ENCODE measurements at regions not wholly inside any gene's neighbourhood (a gene's known extent, or its start where the extent isn't known, plus 50 kb on each side); places are given as distances from the start of the nearest gene placed in this dataset.

DNA sequence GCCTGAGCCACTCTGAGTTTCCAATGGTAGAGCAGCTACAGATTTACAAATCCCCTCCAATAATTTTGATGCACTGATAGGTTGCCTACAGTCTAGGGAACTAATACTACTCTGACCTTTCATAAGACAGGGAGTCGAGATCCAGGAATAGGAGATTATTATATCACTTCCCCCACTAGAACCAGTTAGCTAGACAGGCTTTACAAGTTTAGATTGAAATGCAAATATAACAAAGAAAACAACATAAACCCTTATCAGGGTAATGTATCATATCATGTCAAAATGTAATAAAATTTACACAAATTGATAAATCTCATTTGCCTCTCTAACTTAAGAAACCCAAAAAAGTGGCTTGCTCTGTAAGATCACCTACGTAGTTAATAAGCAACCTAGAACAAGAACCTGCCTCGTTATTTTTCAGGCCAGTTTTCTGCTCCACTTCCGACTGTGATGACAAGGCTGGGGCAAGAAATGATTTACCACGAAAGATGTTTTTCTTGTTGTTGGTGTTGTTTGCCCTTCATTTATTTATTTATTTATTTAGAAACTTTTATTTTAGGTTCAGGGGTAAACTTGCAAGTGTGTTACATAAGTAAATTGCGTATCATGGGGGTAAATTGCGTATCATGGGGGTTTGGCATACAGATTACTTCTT is 504.2 kb upstream of the ID4 start:
- TF ChIP-seq, protein P1, sequence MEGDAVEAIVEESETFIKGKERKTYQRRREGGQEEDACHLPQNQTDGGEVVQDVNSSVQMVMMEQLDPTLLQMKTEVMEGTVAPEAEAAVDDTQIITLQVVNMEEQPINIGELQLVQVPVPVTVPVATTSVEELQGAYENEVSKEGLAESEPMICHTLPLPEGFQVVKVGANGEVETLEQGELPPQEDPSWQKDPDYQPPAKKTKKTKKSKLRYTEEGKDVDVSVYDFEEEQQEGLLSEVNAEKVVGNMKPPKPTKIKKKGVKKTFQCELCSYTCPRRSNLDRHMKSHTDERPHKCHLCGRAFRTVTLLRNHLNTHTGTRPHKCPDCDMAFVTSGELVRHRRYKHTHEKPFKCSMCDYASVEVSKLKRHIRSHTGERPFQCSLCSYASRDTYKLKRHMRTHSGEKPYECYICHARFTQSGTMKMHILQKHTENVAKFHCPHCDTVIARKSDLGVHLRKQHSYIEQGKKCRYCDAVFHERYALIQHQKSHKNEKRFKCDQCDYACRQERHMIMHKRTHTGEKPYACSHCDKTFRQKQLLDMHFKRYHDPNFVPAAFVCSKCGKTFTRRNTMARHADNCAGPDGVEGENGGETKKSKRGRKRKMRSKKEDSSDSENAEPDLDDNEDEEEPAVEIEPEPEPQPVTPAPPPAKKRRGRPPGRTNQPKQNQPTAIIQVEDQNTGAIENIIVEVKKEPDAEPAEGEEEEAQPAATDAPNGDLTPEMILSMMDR (conservative IDR thresholded peaks at IDR 0.05), result no peak
- Mint-ChIP-seq H3K4me1 (peaks cover 3% of the 10 kb centered on the region), H3K4me3 (no peak overlapping the region), H3K27ac (ENCODE audit: unreplicated experiment) (no peak overlapping the region), H3K36me3 (ENCODE audit: low read depth) (no peaks in the 10 kb centered on the region), H3K27me3 (ENCODE audit: low read depth) (no peaks in the 10 kb centered on the region), H3K9me3 (peaks cover 5% of the 10 kb centered on the region)
- no peak for DNase-seq (ENCODE audit: low read depth, low spot score)

- H3K27ac Mint-ChIP-seq (ENCODE audit: unreplicated experiment), result no peak overlapping the region
- TF ChIP-seq, protein P1 (conservative IDR thresholded peaks at IDR 0.05), result no peak
Observed at GRCh38 chr6:19333936-19334335, 503.2 kb upstream of the ID4 start.

GRCh38 chr6:19336579-19336978 is 500.6 kb upstream of the ID4 start:
- H3K27me3 Mint-ChIP-seq (ENCODE audit: low read depth), result no peaks in the 10 kb centered on the region
- H3K9me3 Mint-ChIP-seq, result peaks cover 7% of the 10 kb centered on the region
- H3K4me3 Mint-ChIP-seq, result no peak overlapping the region
- no peak overlapping the region for H3K27ac Mint-ChIP-seq (ENCODE audit: unreplicated experiment)
- no peaks in the 10 kb centered on the region for H3K4me1 Mint-ChIP-seq
- DNase-seq (ENCODE audit: low read depth, low spot score), result no peak
- TF ChIP-seq, protein P1 (conservative IDR thresholded peaks at IDR 0.05), result no peak
- peaks cover 4% of the 10 kb centered on the region for H3K36me3 Mint-ChIP-seq (ENCODE audit: low read depth)

More at GRCh38 chr6:19333936-19334335, 503.2 kb upstream of the ID4 start:
- H3K9me3 Mint-ChIP-seq, result peaks cover 5% of the 10 kb centered on the region
- no peak overlapping the region for H3K4me3 Mint-ChIP-seq
- H3K36me3 Mint-ChIP-seq (ENCODE audit: low read depth), result peaks cover under 1% of the 10 kb centered on the region
- DNase-seq (ENCODE audit: low read depth, low spot score), result no peak
- no peaks in the 10 kb centered on the region for H3K4me1 Mint-ChIP-seq
- no peaks in the 10 kb centered on the region for H3K27me3 Mint-ChIP-seq (ENCODE audit: low read depth)

GRCh38 chr6:19337101-19337500 is 500.1 kb upstream of the ID4 start:
- H3K27me3 Mint-ChIP-seq (ENCODE audit: low read depth), result no peaks in the 10 kb centered on the region
- no peaks in the 10 kb centered on the region for H3K4me1 Mint-ChIP-seq
- H3K36me3 Mint-ChIP-seq (ENCODE audit: low read depth), result peaks cover 4% of the 10 kb centered on the region
- H3K27ac Mint-ChIP-seq (ENCODE audit: unreplicated experiment), result no peak overlapping the region
- H3K4me3 Mint-ChIP-seq, result no peak overlapping the region
- H3K9me3 Mint-ChIP-seq, result peaks cover 7% of the 10 kb centered on the region
- no peak for DNase-seq (ENCODE audit: low read depth, low spot score)
- TF ChIP-seq, protein P1 (conservative IDR thresholded peaks at IDR 0.05), result no peak

GRCh38 chr6:19342616-19343015 is 494.6 kb upstream of the ID4 start:
- Mint-ChIP-seq H3K27ac (ENCODE audit: unreplicated experiment) (no peak overlapping the region), H3K4me1 (no peaks in the 10 kb centered on the region), H3K27me3 (ENCODE audit: low read depth) (no peaks in the 10 kb centered on the region), H3K9me3 (peaks cover 19% of the 10 kb centered on the region), H3K36me3 (ENCODE audit: low read depth) (peaks cover 7% of the 10 kb centered on the region), H3K4me3 (no peak overlapping the region)
- TF ChIP-seq, protein P1 (conservative IDR thresholded peaks at IDR 0.05), result no peak
- no peak for DNase-seq (ENCODE audit: low read depth, low spot score)

Measured in neural crest cell (in vitro differentiated cells).